HL-60 (cell line): ENCODE measurements at regions not wholly inside any gene's neighbourhood (a gene's known extent, or its start where the extent isn't known, plus 50 kb on each side); places are given as distances from the start of the nearest gene placed in this dataset.

Experiments
- CTCF ChIP-seq: IDR thresholded peaks from one replicate; pipeline ENCODE4 v1.5.1; 2011; ENCODE audit warnings: low read length, control low read depth, inconsistent platforms; ENCODE audit not compliant: insufficient read depth
- REST ChIP-seq: IDR thresholded peaks from 2 replicates; pipeline ENCODE4 v1.6.1; 2012; ENCODE audit warnings: low read depth; ENCODE audit not compliant: insufficient replicate concordance

- TF ChIP-seq CTCF: no peak
- TF ChIP-seq REST: no peak
These were observed 615.2 kb downstream of the TRIML1 start for GRCh38 chr4:188754372-188755002.
